Gastrocnemius medialis (tissue), 4 donors: ENCODE measurements at regions not wholly inside any gene's neighbourhood (a gene's known extent, or its start where the extent isn't known, plus 50 kb on each side); places are given as distances from the start of the nearest gene placed in this dataset.

ENCODE experiments used
- POLR2A ChIP-seq, 2 donors: fragments of 450-650 bp; IDR thresholded peaks; one replicate each; pipeline ENCODE4 v1.6.1; 2017; ENCODE audit warnings: antibody characterized with exemption in 2 of 2, mild to moderate bottlenecking in 2 of 2, moderate library complexity in 2 of 2
- TF ChIP-seq, protein P1 (sequence below), 5 experiments: fragments of 450-650 bp in 3 of 5; fragments of 200-600 bp in 2 of 5; sonication (generic) in 2 of 5; IDR thresholded peaks in 4 of 5; conservative IDR thresholded peaks in 1 of 5; 1 replicate in 4 of 5; 2 replicates in 1 of 5; pipeline ENCODE4 v1.5.1; 2016 to 2019; ENCODE audit warnings: antibody characterized with exemption in 5 of 5, mild to moderate bottlenecking in 3 of 5, moderate library complexity in 3 of 5

DNA sequence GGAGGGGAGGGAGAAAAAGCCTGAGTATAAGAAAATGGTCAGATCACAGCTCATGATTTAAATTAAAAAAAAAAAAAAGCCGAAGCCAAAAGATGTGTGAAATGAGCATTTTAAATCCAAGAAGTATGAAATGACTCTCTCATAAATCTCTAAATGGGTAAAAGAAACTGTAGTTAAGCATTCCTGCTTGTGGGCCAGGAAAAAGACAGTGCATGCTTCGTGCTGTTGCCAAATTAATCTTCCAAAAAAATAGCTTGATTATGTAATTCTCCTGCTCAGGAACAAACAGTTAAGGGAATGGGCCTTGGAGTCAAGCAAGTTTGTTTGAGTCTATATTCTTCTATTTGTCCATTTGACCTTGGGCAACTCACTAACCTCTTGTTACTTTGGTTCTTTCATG, 325.4 kb upstream of the SEL1L start:
- TF ChIP-seq, protein P1, sequence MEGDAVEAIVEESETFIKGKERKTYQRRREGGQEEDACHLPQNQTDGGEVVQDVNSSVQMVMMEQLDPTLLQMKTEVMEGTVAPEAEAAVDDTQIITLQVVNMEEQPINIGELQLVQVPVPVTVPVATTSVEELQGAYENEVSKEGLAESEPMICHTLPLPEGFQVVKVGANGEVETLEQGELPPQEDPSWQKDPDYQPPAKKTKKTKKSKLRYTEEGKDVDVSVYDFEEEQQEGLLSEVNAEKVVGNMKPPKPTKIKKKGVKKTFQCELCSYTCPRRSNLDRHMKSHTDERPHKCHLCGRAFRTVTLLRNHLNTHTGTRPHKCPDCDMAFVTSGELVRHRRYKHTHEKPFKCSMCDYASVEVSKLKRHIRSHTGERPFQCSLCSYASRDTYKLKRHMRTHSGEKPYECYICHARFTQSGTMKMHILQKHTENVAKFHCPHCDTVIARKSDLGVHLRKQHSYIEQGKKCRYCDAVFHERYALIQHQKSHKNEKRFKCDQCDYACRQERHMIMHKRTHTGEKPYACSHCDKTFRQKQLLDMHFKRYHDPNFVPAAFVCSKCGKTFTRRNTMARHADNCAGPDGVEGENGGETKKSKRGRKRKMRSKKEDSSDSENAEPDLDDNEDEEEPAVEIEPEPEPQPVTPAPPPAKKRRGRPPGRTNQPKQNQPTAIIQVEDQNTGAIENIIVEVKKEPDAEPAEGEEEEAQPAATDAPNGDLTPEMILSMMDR (IDR thresholded peaks at IDR 0.05 in 4 of 5, conservative IDR thresholded peaks at IDR 0.05 in 1 of 5): no peak
- no peak for TF ChIP-seq POLR2A (IDR thresholded peaks at IDR 0.05)
